OCI-LY1 (cell line): ENCODE measurements at regions not wholly inside any gene's neighbourhood (a gene's known extent, or its start where the extent isn't known, plus 50 kb on each side); places are given as distances from the start of the nearest gene placed in this dataset.

ENCODE experiments used
- EZH2 ChIP-seq: fragments of 200-600 bp; sonication (generic), shearing (Covaris generic); IDR thresholded peaks from 2 replicates; pipeline ENCODE4 v1.8.0; 2017; ENCODE audit warnings: borderline replicate concordance, mixed run types, mild to moderate bottlenecking, antibody characterized with exemption, low read length, moderate library complexity, mixed read lengths
- TF ChIP-seq, protein P1 (sequence below): fragments of 200-600 bp; sonication (generic), shearing (Covaris generic); IDR thresholded peaks from 2 replicates; pipeline ENCODE4 v1.5.1; 2017; ENCODE audit warnings: mild to moderate bottlenecking, antibody characterized with exemption, low read length, moderate library complexity, mixed read lengths

DNA sequence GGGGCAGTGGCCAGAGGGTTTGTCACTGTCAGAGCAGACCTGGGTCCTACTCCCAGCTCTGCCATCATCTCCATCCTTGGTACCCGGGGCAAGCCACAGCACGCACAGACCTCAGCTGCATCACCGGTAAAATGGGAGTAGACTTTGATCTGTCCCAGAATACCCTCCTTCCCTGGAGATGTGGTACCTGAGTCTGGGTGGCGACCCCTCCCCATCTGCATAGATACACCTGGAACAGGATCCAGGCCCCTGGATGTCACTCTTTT lies 64.0 kb downstream of the ZFP36L2 start:
- TF ChIP-seq, protein P1, sequence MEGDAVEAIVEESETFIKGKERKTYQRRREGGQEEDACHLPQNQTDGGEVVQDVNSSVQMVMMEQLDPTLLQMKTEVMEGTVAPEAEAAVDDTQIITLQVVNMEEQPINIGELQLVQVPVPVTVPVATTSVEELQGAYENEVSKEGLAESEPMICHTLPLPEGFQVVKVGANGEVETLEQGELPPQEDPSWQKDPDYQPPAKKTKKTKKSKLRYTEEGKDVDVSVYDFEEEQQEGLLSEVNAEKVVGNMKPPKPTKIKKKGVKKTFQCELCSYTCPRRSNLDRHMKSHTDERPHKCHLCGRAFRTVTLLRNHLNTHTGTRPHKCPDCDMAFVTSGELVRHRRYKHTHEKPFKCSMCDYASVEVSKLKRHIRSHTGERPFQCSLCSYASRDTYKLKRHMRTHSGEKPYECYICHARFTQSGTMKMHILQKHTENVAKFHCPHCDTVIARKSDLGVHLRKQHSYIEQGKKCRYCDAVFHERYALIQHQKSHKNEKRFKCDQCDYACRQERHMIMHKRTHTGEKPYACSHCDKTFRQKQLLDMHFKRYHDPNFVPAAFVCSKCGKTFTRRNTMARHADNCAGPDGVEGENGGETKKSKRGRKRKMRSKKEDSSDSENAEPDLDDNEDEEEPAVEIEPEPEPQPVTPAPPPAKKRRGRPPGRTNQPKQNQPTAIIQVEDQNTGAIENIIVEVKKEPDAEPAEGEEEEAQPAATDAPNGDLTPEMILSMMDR = no peak
- no peak for TF ChIP-seq EZH2
